ENCODE measurements at regions not wholly inside any gene's neighbourhood (a gene's known extent, or its start where the extent isn't known, plus 50 kb on each side); places are given as distances from the start of the nearest gene placed in this dataset.

- DNase-seq = no peak
Observed at GRCh38 chr20:39150501-39150900, 188.4 kb downstream of the DHX35 start.

- DNase-seq = no peak
Observed at GRCh38 chr20:39146394-39146793, 184.2 kb downstream of the DHX35 start.

GRCh38 chr20:39145921-39146320, 183.8 kb downstream of the DHX35 start:
- DNase-seq = no peak

- DNase-seq = no peak
Observed at GRCh38 chr20:39144757-39145156, 182.6 kb downstream of the DHX35 start.

GRCh38 chr20:39142407-39143096, 180.4 kb downstream of the DHX35 start:
- no peak for DNase-seq

GRCh38 chr20:39137299-39137698, 175.2 kb downstream of the DHX35 start:
- no peak for DNase-seq

- no peak for DNase-seq
Observed at GRCh38 chr20:39136798-39137197, 174.7 kb downstream of the DHX35 start.

- DNase-seq = no peak
Observed at GRCh38 chr20:39135885-39136544, 173.9 kb downstream of the DHX35 start.

- DNase-seq = no peak
Observed at GRCh38 chr20:39133201-39133600, 171.1 kb downstream of the DHX35 start.

- no peak for DNase-seq
Observed at GRCh38 chr20:39132511-39132910, 170.4 kb downstream of the DHX35 start.

- DNase-seq = no peak
Observed at GRCh38 chr20:39132093-39132492, 169.9 kb downstream of the DHX35 start.

GRCh38 chr20:39130627-39131026, 168.5 kb downstream of the DHX35 start:
- no peak for DNase-seq

- no peak for DNase-seq
Observed at GRCh38 chr20:39129523-39129922, 167.4 kb downstream of the DHX35 start.

- no peak for DNase-seq
Observed at GRCh38 chr20:39124064-39124463, 161.9 kb downstream of the DHX35 start.

GRCh38 chr20:39123185-39123557, 161.0 kb downstream of the DHX35 start:
- DNase-seq = no peak

- DNase-seq = no peak
Observed at GRCh38 chr20:39117491-39117890, 155.3 kb downstream of the DHX35 start.

- DNase-seq = no peak
Observed at GRCh38 chr20:39116020-39116419, 153.9 kb downstream of the DHX35 start.

GRCh38 chr20:39112178-39112743, 150.1 kb downstream of the DHX35 start:
- no peak for DNase-seq

- no peak for DNase-seq
Observed at GRCh38 chr20:39111359-39112177, 149.4 kb downstream of the DHX35 start.

- DNase-seq = no peak
Observed at GRCh38 chr20:39110819-39111136, 148.6 kb downstream of the DHX35 start.

- no peak for DNase-seq
Observed at GRCh38 chr20:39109933-39110818, 148.0 kb downstream of the DHX35 start.

GRCh38 chr20:39108746-39109145, 146.6 kb downstream of the DHX35 start:
- DNase-seq = no peak

- no peak for DNase-seq
Observed at GRCh38 chr20:39107741-39108140, 145.6 kb downstream of the DHX35 start.

Measured in GOT3 (cell line).